Superior temporal gyrus (tissue), 1 donor: ENCODE measurements at regions not wholly inside any gene's neighbourhood (a gene's known extent, or its start where the extent isn't known, plus 50 kb on each side); places are given as distances from the start of the nearest gene placed in this dataset.
A peak's percentile ranks its signal among the peaks of the same experiment; 100 is the strongest.

Experiments used
- DNase-seq: peaks from one replicate; pipeline ENCODE4 v3.0.0-alpha.2; 2016; ENCODE audit errors: extremely low spot score

DNA sequence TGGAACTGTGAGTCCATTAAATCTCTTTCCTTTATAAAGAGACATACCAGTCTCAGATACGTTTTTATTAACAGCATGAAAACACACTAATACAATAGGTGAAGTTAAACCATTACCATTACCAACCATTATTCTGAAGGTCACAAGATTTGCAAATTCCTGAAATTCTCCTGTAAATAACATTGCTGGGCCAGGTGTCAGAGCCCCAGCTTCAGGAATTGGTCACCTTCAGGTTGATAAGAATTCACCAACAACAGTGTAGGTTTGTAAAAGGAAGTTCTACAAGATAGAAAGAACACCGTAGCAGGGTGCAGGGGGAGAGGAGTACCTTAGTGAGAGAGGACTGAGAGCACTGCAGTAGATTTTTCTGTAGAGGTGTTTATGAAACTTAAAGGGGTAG lies 644.3 kb downstream of the CDY2B start:
- no peak for DNase-seq

DNA sequence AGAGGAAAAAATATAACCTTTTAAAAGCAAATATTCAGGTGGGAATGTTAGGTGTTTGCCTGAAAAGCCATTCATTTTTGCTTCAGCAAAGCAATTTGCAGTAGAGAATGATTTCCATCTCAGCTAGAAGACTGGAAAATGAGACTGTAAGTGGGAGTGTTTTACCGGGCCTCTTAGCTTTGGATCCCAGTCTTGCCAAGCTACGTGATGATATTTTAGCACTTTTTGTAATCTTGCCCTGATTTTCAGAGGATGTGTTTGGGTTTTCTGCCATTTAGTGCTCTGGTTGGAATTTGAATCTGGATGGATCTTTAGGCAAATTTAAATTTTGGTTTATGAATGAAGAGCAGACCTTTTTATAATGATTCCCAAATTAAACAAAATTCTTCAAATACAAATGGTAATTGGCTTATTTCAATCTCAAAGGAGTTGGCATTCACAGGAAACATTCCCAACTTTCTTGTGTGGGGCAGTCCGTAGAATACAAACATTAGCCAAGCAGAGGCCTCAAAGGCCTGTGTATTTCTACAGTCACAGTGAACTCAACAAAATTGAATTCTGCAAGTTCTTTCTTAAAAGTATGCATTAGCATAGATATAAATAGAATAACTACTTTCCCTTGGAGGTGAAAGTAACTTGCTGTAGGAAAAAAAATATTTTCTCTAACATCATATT lies 646.4 kb downstream of the CDY2B start:
- peak; percentile 22 for DNase-seq

DNA sequence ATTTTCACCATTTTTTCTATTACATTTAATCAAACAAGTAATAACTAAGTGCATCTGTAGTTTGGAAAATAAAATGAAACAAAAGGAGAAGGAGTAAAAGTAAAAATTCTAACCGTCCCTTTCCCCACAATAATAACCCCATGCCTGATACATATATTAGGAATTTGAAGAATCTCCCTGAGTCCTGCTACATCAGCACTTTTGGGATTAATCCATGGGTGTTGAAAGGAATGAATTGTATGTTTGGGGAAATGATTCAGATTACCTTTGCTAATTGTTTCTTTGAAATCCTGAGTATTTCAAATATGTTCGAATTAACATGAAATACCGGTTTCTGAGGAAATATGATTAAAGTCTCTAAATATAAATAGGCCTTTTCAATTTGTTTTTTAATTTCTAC lies 648.0 kb downstream of the CDY2B start:
- DNase-seq = no peak

DNA sequence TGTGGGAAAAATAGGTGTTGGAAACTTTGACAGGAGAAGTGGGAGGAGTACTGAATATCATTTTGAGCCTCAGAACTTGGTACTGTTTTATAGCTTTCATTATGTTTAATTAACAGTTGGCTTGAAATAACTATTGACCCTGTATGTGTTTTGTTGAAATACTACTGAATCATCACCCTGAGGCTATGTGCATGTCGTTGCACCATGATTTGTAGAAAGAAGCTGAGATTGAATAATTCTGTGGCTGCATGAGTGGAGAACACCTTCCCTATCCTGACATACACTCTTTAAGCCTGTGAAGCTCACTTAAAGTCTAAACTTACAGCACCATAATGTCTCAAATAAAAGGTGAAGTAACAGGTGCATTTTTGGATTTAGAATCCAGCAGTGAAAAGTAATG lies 656.5 kb downstream of the CDY2B start:
- no peak for DNase-seq

DNA sequence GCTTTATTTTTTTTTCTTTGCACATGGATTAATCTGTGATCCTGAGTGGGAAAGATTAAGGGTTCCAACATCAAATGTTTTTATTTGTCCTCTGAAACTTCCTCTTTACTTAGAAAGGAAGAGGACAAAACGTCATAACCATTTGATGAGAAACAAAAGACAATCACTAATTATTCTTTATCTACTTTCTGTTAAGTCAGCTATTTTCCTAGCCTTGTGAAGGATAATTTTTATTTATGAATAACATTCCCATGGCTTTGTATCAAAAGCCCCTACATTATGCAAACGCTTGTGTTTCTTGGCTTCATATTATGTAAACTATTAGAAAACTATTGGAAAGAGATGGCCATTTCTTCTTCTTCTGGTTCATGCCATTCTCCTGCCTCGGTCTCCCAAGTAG lies 677.6 kb downstream of the CDY2B start:
- DNase-seq = no peak

DNA sequence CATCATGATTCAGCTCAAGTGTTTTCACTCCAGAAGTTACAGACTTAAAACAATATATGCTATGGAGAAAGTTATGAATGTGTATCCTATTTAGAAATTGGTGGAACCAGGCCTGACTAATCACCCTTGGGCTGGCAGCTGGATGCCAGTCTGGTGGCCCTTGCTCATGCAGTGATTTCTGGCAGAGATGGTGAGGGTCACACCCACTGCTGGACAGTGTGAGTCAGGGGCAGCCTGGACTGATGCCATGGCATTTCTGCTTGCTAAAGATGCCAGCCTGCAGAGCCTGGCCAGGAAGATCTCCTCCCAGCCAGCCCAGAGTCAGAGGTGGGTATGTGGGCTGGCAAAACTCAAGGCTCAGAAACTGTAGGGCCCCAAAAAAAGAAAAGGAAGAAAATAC lies 695.7 kb downstream of the CDY2B start:
- no peak for DNase-seq

DNA sequence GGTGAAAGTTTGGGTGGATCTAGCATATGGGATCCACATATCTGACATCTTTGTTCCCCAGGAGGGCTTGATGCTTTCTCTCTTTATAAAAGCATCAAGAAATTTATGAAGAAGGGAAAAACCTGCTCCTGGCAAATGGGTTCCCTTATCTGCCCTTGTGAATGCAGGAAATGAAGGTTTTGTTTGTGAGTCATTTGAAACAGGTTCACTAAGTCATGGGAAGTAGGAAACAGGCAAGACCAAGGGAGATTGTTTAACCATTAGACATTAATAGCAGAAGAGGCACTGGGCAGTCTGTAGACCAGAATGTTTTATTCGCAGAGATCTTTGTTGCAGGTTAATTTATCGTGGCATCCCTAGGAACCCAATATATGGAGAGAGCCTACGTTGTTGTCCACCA lies 713.1 kb downstream of the CDY2B start:
- DNase-seq = no peak

DNA sequence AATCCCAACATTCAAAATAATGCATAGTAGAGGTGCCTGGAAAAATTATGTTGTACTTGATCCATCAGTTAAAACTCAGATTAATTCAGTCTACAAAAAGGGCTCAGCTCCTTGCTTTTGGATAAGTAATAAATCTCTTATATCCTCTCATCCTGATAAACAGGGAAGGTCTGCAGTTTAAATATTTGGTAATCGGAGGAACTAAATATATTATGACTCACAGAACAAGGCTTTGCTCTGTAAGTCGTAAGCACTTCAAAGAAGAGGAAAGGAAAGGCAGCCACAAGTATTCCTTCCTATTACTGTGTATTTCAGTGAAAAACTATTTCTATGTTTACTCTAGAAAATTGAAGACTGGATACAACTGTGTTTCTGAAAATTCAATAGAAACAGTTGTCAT lies 757.9 kb downstream of the CDY2B start:
- DNase-seq = no peak

DNA sequence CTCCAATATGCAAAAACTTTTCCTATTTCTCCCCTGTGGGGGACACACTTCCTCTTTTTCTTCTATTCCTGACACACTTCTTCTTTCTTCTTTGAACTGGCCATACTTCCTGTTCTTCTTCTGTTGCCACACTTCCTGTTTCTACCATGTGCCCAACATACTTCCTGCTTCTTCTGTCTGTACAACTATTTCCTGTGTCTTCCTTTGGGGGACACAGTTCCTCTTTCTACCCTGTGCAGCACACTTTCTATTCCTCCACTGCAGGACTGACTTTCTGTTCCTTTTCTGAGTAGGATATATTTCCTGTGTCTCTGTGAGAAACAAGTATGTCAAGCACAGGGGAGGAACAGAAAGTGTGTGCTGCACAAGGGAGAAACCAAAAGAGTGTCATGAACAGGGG lies 794.7 kb downstream of the CDY2B start:
- no peak for DNase-seq

DNA sequence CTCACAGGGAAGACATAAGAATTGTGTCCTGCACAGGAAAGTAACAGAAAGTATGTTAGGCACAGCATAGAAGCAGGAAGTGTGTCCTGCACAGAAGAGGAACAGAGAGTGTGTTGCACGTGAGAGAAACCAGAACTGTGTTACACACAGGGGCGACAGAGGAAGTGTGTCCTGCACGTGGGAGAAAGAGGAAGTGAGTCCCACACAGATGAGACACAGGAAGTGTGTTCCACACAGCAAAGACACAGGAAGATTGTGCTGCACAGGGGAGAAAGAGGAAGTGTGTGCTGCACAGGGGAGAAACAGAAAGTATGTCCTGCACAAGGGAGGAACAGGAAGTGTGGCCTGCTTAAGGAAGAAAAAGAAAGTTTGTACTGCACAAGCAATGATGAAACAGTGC lies 800.1 kb downstream of the CDY2B start:
- DNase-seq = no peak

DNA sequence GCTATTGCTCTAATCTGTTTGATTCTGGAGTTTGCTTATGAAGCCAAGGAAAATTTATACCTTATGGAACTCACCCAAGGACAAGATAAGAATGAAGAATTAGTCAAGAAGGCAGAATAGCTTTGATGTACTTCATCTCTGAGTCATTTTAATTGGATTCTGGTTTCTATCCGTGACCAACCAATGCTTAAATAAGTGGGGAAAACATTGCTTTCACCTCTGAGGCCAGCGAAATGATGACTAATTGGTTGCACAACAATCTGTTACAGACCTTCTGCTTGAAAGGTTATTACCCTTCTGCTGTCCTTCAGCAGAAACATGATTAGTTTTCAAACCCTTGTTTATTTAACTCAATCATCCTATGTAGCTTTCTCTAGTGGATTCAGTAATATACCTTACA lies 812.7 kb downstream of the CDY2B start:
- DNase-seq = no peak

DNA sequence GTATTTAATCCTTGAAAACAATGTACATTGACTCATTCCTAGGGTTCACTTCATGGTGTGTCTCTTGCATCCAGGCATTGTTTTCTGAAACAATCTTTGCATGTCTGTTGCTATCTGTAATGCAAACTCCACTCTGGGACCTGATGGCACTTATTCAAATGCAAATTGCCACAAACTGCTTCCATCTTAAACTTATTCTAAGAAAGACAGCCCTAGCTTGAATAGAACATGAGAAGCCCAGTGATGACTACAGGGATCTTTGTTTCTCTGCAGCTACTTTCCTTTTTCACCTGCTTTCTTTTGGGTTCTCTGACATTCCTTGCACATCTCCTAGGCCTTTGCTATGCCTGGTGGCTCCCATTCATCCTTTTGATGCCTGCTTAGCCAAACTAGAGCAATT lies 827.0 kb downstream of the CDY2B start:
- no peak for DNase-seq

DNA sequence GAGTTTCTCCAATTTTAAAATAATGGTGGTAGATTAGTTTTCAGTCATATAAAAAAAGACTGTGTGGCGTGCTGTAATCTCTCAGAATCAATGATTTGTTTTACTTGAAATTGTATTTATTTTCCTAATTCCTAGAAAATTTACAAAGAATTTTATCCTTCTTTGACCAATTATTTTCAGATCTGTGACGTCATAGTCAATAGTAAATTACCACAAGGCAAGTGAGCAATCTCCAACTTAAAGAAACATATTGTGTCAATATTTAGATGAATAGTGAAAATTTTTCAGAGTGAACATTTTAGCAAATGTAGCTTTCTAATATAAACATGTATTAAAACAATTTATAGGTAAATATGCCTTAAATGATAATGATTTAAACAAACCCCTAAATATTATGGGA lies 829.6 kb downstream of the CDY2B start:
- DNase-seq = no peak

DNA sequence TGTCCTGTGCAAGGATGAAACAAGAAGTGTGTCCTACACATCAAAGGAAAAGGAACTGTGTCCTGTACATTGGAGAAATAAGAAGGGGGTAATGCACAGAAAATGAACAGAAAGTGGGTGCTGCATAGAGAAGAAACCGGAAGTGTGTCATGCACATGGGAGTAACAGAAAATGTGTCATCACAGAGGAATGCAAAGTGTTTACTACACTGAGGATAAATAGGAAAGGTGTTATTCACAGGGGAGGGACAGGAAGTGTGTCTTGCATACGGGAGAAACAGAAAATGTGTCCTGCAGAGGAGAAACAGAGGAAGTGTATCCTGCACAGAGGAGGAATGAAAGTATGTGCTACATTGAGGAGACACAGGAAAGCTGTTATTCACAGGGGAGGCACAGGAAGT lies 834.9 kb downstream of the CDY2B start:
- no peak for DNase-seq

DNA sequence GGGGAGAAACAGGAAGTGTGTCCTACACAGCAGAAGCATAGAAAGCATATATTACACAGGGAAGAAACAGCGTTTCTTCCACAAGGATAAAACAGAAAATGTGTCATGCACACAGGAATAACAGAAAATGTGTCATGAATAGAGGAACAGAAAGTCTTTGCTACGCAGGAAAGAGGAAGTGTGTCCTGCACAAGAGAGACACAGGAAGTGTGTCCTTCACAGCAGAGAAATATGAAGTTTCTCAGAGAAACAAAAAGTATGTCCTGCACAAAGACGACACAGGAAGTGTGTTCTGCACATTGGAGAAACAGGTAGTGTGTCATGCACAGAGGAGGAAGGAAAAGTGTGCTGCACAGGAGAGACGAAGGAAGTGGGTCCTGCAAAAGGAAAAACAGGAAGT lies 835.3 kb downstream of the CDY2B start:
- DNase-seq = no peak

DNA sequence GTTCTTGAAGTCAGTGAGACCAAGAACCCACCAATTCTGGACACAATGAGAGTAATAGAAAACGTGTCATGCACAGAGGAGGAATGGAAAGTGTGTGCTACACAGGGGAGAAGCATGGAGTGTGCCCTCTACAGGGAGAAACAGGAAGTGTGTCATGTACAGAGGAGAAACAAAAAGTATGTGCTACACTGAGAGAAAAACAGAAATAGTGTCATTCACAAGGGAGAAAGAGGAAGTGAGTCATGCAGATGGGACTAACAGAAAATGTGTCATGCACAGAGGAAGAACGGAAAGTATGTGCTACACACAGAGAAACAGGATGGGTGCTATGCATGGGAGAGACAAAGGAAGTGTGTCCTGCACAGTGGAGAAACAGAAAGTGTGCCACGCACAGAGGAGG lies 835.7 kb downstream of the CDY2B start:
- no peak for DNase-seq

DNA sequence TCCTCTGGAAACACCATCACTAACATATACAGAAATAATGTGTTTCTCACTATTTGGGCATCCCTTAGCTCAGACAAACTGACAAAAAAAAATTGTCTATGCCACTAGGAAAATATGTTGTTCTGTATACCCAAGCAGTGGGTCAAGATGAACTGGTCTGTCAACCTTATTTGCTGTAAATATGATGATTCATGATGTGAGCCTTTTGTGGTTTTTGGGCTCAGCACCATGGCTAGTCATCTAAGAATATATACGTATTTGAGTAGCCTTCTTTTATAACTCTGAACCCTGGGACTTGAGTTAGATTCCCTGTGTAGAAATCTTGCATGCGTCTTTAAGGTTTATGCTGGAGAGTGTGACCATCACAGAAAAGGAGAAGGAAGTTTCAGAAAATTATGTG lies 841.6 kb downstream of the CDY2B start:
- DNase-seq = no peak

DNA sequence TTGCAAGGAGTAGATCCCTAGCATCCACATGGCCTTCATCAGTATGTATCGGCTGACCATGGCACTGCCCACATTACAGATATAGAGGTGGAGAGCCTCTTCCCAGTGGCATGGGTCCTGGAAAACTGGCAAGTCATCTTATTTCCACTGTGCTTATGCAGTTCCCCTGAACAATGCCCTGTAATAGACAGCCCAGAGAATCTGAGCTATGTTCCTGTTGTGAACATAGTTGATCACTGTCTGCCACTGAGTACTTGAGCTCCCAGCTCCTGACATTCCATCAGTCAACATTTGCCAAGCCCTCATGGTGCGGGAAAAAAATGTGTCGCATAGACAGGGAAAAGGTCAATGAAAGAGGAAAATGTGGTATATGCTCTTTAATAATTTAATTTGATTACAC lies 861.9 kb downstream of the CDY2B start:
- DNase-seq = no peak

DNA sequence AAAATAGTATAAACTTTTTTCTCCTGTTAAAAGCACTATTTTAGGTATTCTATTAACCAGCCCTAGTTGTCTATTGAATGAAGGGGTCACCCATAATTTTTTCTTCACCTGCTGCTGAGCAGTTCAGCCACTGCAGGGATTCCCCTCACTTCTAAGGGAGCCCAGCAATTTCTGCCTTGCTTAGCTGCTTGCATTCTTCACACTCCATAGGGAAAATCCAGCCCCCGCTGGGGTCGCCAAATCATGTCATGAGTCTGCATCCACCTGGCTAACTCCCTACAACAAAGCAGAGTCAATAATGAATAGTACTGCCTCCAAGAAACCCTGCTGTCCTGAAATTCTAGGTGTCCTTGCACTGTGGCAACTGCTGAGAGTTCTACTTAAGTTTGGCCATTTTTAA lies 886.5 kb downstream of the CDY2B start:
- no peak for DNase-seq

DNA sequence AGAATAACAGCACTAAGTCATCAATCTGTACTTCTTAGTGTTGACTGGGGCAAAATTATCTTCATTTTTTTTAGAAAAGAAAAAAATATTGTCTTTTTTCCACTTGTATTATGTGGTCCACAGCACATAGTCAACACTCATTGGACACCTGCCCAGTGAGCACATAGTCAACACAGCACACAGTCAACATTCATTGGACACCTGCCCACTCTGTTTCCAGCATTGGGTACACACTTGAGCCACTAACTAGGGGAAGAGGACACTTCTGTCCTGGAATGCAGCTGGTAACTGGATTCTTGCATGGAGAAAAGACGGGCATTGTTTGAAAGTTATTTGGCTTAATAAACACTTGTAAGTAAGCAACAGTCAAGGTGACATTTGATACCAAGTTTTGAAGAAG lies 898.2 kb downstream of the CDY2B start:
- no peak for DNase-seq

DNA sequence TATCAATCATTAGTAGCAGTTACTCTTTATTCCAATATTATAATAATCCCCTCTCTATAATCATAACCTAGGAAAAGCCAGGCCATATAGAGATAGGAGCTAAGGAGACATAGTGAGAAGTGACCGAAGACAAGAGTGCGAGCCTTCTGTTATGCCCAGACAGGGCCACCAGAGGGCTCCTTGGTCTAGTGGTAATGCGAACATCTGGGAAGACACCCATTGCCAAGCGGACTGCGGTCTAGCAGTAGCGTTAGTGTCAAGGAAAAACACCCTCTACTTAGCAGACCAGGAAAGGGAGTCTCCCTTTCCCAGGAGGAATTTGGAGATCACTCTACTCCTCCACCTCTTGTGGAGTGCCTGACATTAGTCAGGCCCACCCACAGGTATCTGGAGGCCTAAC lies 920.9 kb downstream of the CDY2B start:
- DNase-seq = no peak

DNA sequence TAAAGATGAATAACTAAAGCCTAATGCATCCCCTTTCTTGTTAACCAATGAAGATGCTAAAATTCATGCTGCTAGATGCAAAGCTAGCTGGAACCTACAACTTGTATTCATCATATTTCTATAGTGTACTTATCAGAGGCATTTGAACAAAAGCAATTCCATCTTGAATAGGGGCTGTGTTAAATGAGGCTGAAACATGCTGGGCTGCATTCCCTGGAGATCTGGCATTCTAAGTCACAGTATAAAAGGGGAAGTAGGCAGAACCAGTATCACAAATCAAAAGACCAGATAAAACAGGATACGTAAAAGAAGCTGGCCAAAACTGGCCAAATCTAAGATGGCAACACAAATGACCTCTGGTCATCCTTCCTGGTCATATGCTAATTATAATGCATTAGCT lies 932.8 kb downstream of the CDY2B start:
- no peak for DNase-seq
